Neural cell (in vitro differentiated cells): ENCODE measurements at regions not wholly inside any gene's neighbourhood (a gene's known extent, or its start where the extent isn't known, plus 50 kb on each side); places are given as distances from the start of the nearest gene placed in this dataset.

Source experiments
- H2AFZ ChIP-seq: fragments of 200-600, 300-800 bp; sonication (generic), shearing (Covaris generic); 2 replicates; pipeline ENCODE4 v1.6.0; 2014; ENCODE audit warnings: low read depth, mild to moderate bottlenecking, antibody characterized with exemption, low read length, moderate library complexity
- H3F3A ChIP-seq: fragments of 200-600 bp; shearing (Covaris generic); 2 replicates; pipeline ENCODE4 v1.6.1; 2016; ENCODE audit warnings: mild to moderate bottlenecking, moderate library complexity, mixed read lengths, antibody characterized with exemption, low read length; ENCODE audit not compliant: insufficient read depth, poor library complexity, severe bottlenecking
- H3K27ac ChIP-seq: fragments of 200-600, 300-800 bp; sonication (generic), shearing (Covaris generic); 2 replicates; pipeline ENCODE4 v1.5.1; 2014; ENCODE audit warnings: mild to moderate bottlenecking, low read length, moderate library complexity
- H3K27me3 ChIP-seq: fragments of 300-800, 200-600 bp; sonication (generic), shearing (Covaris generic); 2 replicates; pipeline ENCODE4 v1.6.0; 2014; ENCODE audit warnings: mild to moderate bottlenecking, low read depth, low read length, moderate library complexity; ENCODE audit not compliant: insufficient read depth
- H3K36me3 ChIP-seq: fragments of 300-800, 200-600 bp; sonication (generic), shearing (Covaris generic); 2 replicates; pipeline ENCODE4 v1.5.1; 2014; ENCODE audit warnings: mild to moderate bottlenecking, antibody characterized with exemption, low read length, moderate library complexity; ENCODE audit not compliant: insufficient read depth
- H3K4me2 ChIP-seq: fragments of 300-800, 200-600 bp; sonication (generic), shearing (Covaris generic); 2 replicates; pipeline ENCODE4 v1.6.0; 2014; ENCODE audit warnings: mild to moderate bottlenecking, low read length
- H3K4me3 ChIP-seq: fragments of 300-800, 200-600 bp; sonication (generic), shearing (Covaris generic); 2 replicates; pipeline ENCODE4 v1.5.1; 2014; ENCODE audit warnings: mild to moderate bottlenecking, low read length, moderate library complexity
- H3K79me2 ChIP-seq: fragments of 200-600 bp; shearing (Covaris generic); replicated peaks from 2 replicates; pipeline ENCODE4 v1.6.0; 2014; ENCODE audit warnings: mild to moderate bottlenecking, low read length, moderate library complexity; ENCODE audit not compliant: insufficient read depth
- H3K9ac ChIP-seq: fragments of 300-800, 200-600 bp; sonication (generic), shearing (Covaris generic); 2 replicates; pipeline ENCODE4 v1.6.1; 2016; ENCODE audit warnings: mild to moderate bottlenecking, low read length, mixed read lengths
- H3K9me2 ChIP-seq: fragments of 200-600 bp; shearing (Covaris generic); 2 replicates; pipeline ENCODE4 v1.6.1; 2016; ENCODE audit warnings: mild to moderate bottlenecking, low read length, mixed read lengths; ENCODE audit not compliant: insufficient read depth
- H3K9me3 ChIP-seq: fragments of 200-600, 300-800 bp; sonication (generic), shearing (Covaris generic); 2 replicates; pipeline ENCODE4 v1.6.1; 2016; ENCODE audit warnings: mild to moderate bottlenecking, mixed run types, low read length, moderate library complexity, mixed read lengths
- H4K20me1 ChIP-seq: fragments of 200-600 bp; shearing (Covaris generic); 2 replicates; pipeline ENCODE4 v1.6.1; 2016; ENCODE audit warnings: mild to moderate bottlenecking, mixed run types; ENCODE audit not compliant: insufficient read depth
- CTCF ChIP-seq: fragments of 450-650 bp; IDR thresholded peaks from 2 replicates; pipeline ENCODE4 v1.5.1; 2014; ENCODE audit warnings: antibody characterized with exemption, mild to moderate bottlenecking, moderate library complexity; ENCODE audit not compliant: poor library complexity, severe bottlenecking
- EP300 ChIP-seq: fragments of 450-650 bp; conservative IDR thresholded peaks from 2 replicates; pipeline ENCODE4 v1.6.1; 2014; ENCODE audit warnings: antibody characterized with exemption, mild to moderate bottlenecking, moderate library complexity; ENCODE audit not compliant: poor library complexity, severe bottlenecking
- EZH2 ChIP-seq: fragments of 200-600, 300-800 bp; shearing (Covaris generic), sonication (generic); IDR thresholded peaks from 2 replicates; pipeline ENCODE4 v1.6.1; 2014; ENCODE audit warnings: antibody characterized with exemption, low read length, borderline replicate concordance, mild to moderate bottlenecking; ENCODE audit not compliant: insufficient read depth, poor library complexity, severe bottlenecking
- MXI1 ChIP-seq: fragments of 450-650 bp; conservative IDR thresholded peaks from 2 replicates; pipeline ENCODE4 v1.6.1; 2014; ENCODE audit warnings: antibody characterized with exemption, mild to moderate bottlenecking; ENCODE audit not compliant: poor library complexity, severe bottlenecking
- POLR2AphosphoS5 ChIP-seq: IDR thresholded peaks from 2 replicates; pipeline ENCODE4 v1.6.1; 2012
- RAD21 ChIP-seq: fragments of 450-650 bp; conservative IDR thresholded peaks from 2 replicates; pipeline ENCODE4 v1.6.1; 2014; ENCODE audit warnings: antibody characterized with exemption, mild to moderate bottlenecking, moderate library complexity
- REST ChIP-seq: IDR thresholded peaks from 2 replicates; pipeline ENCODE4 v1.6.1; 2012; ENCODE audit warnings: borderline replicate concordance
- SMC3 ChIP-seq: fragments of 450-650 bp; conservative IDR thresholded peaks from 2 replicates; pipeline ENCODE4 v1.6.1; 2014; ENCODE audit warnings: antibody characterized with exemption, mild to moderate bottlenecking, moderate library complexity; ENCODE audit not compliant: poor library complexity
- TAF1 ChIP-seq: IDR thresholded peaks from 2 replicates; pipeline ENCODE4 v1.6.1; 2012; ENCODE audit warnings: low read depth

GRCh38 chr4:8745826-8746225 is 125.8 kb downstream of the HMX1 start:
- Histone ChIP-seq H3K36me3 (no peaks in the 10 kb centered on the region), H3K4me2 (no peak overlapping the region), H3K79me2 (no peaks in the 10 kb centered on the region), H3K9me2 (no peaks in the 10 kb centered on the region), H3K9me3 (no peaks in the 10 kb centered on the region), H3K9ac (no peak overlapping the region), H3F3A (no peaks in the 10 kb centered on the region), H4K20me1 (no peaks in the 10 kb centered on the region), H2AFZ (no peak overlapping the region), H3K27me3 (no peaks in the 10 kb centered on the region), H3K4me3 (no peak overlapping the region), H3K27ac (no peak overlapping the region)
- no peak for TF ChIP-seq EZH2
- TF ChIP-seq SMC3 = no peak
- TF ChIP-seq MXI1 = no peak
- no peak for TF ChIP-seq CTCF
- no peak for TF ChIP-seq POLR2AphosphoS5
- no peak for TF ChIP-seq RAD21
- TF ChIP-seq TAF1 = no peak
- TF ChIP-seq EP300 = no peak
- TF ChIP-seq REST = no peak

GRCh38 chr4:8745005-8745790 is 126.4 kb downstream of the HMX1 start:
- no peaks in the 10 kb centered on the region for H3K79me2 ChIP-seq
- H4K20me1 ChIP-seq = no peaks in the 10 kb centered on the region
- H3K9me3 ChIP-seq = no peaks in the 10 kb centered on the region
- no peak for TF ChIP-seq POLR2AphosphoS5
- TF ChIP-seq RAD21 = no peak
- TF ChIP-seq EZH2 = no peak
- no peak for TF ChIP-seq MXI1
- TF ChIP-seq CTCF = no peak
- no peak for TF ChIP-seq EP300
- no peak for TF ChIP-seq TAF1
- TF ChIP-seq REST = no peak
- TF ChIP-seq SMC3 = no peak
- no peak overlapping the region for H3K4me2 ChIP-seq
- no peak overlapping the region for H3K4me3 ChIP-seq
- no peaks in the 10 kb centered on the region for H3K36me3 ChIP-seq
- H3K9ac ChIP-seq = no peak overlapping the region
- no peak overlapping the region for H2AFZ ChIP-seq
- no peaks in the 10 kb centered on the region for H3F3A ChIP-seq
- H3K27me3 ChIP-seq = no peaks in the 10 kb centered on the region
- H3K27ac ChIP-seq = no peak overlapping the region
- no peaks in the 10 kb centered on the region for H3K9me2 ChIP-seq
